ENCODE measurements at regions not wholly inside any gene's neighbourhood (a gene's known extent, or its start where the extent isn't known, plus 50 kb on each side); places are given as distances from the start of the nearest gene placed in this dataset.

DNA sequence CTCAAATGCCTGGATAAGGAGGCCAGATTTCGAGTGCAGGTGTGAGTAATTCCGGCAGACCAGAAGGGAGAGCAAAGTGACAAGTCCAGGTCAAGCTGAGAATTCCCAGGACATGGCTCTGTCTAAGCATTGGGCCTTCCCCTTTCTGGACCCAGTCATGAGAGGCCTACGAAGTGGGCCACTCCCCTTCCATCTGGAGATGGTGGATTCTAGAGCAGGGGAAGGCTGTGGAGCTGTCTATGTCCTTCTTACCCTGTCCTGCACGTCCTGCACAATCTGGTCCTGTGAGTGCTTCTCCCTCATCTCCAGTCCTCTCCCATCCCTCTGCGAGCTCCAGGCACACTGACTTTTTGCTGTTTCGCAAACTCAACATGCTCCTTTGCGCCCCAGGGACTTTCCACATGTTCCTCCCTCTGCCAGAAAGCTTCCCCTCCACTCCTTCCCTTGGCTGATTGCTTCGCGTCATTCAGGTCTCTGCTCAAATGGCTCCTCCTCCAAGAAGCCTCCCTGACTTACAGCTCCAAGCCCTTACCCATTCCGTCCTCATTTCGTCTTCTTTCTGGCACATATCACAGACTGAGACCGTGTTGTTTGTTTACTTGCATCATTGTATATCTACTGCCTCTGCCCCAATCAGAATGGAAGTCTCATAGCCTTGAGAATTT lies 193.2 kb downstream of the URI1 start:
- H3K27me3 ChIP-seq (ENCODE audit: control insufficient read depth in 4 of 4, insufficient read depth in 4 of 4, low read length in 3 of 4), result peaks cover 0 to 2% (median 0%) of the 10 kb centered on the region in 4 donors
- no peaks in the 10 kb centered on the region for H3K36me3 ChIP-seq (ENCODE audit: control insufficient read depth in 4 of 4, insufficient read depth in 3 of 4, low read depth in 1 of 4, low read length in 3 of 4)
- no peak for DNase-seq (ENCODE audit: low spot score)
- WGBS, result 73% methylated on average over 12 of the region's 12 CpGs
- no peaks in the 10 kb centered on the region for H3K4me1 ChIP-seq (ENCODE audit: control insufficient read depth in 4 of 4, insufficient read depth in 4 of 4, low read length in 3 of 4)
- peaks cover 0 to 3% (median 0%) of the 10 kb centered on the region in 4 donors for H3K9me3 ChIP-seq (ENCODE audit: control insufficient read depth in 4 of 4, low read length in 3 of 4)
- TF ChIP-seq YY1 (IDR thresholded peaks at IDR 0.05), result no peak
- H3K9ac ChIP-seq (ENCODE audit: low read depth in 1 of 2, low read length in 2 of 2), result no peak overlapping the region
- no peak overlapping the region for H3K4me3 ChIP-seq (ENCODE audit: low read depth in 1 of 3, low read length in 3 of 3)
- H3K27ac ChIP-seq (ENCODE audit: low read depth in 1 of 2, low read length in 2 of 2), result no peak overlapping the region

DNA sequence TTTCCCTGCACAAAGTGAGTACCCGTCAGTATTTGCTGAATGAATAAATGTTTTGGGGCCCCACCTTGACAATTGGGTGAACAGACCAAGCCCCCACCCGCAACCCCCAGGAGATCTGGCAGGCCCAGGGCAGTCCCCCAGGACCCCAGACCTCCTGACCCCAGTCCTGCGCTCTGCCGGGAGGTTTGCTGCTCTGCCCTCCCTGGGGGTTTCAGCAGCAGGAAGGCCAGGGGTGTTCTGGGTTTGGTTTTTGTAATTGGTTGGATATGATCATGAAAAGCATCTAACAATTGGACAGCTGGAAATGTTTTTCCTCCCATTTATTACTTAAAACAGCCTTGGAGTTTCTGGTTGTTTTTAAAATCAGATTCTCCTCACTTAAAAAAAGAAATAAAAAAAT lies 193.8 kb downstream of the URI1 start:
- Histone ChIP-seq H3K27ac (ENCODE audit: low read depth in 1 of 2, low read length in 2 of 2) (no peak overlapping the region), H3K36me3 (ENCODE audit: control insufficient read depth in 4 of 4, insufficient read depth in 3 of 4, low read depth in 1 of 4, low read length in 3 of 4) (no peaks in the 10 kb centered on the region), H3K4me3 (ENCODE audit: low read depth in 1 of 3, low read length in 3 of 3) (no peak overlapping the region), H3K4me1 (ENCODE audit: control insufficient read depth in 4 of 4, insufficient read depth in 4 of 4, low read length in 3 of 4) (no peaks in the 10 kb centered on the region), H3K9ac (ENCODE audit: low read depth in 1 of 2, low read length in 2 of 2) (no peak overlapping the region), H3K9me3 (ENCODE audit: control insufficient read depth in 4 of 4, low read length in 3 of 4) (peaks cover 0 to 3% (median 0%) of the 10 kb centered on the region in 4 donors), H3K27me3 (ENCODE audit: control insufficient read depth in 4 of 4, insufficient read depth in 4 of 4, low read length in 3 of 4) (peaks cover 0 to 2% (median 0%) of the 10 kb centered on the region in 4 donors)
- TF ChIP-seq, protein P1, sequence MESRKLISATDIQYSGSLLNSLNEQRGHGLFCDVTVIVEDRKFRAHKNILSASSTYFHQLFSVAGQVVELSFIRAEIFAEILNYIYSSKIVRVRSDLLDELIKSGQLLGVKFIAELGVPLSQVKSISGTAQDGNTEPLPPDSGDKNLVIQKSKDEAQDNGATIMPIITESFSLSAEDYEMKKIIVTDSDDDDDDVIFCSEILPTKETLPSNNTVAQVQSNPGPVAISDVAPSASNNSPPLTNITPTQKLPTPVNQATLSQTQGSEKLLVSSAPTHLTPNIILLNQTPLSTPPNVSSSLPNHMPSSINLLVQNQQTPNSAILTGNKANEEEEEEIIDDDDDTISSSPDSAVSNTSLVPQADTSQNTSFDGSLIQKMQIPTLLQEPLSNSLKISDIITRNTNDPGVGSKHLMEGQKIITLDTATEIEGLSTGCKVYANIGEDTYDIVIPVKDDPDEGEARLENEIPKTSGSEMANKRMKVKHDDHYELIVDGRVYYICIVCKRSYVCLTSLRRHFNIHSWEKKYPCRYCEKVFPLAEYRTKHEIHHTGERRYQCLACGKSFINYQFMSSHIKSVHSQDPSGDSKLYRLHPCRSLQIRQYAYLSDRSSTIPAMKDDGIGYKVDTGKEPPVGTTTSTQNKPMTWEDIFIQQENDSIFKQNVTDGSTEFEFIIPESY (IDR thresholded peaks at IDR 0.05), result no peak
- TF ChIP-seq HNF4A (conservative IDR thresholded peaks at IDR 0.05), result no peak
- TF ChIP-seq EGR1 (IDR thresholded peaks at IDR 0.05; ENCODE audit: low read depth in 2 of 2), result no peak
- TF ChIP-seq RAD21 (IDR thresholded peaks at IDR 0.05), result no peak
- no peak for TF ChIP-seq HNF4G (IDR thresholded peaks at IDR 0.05)
- TF ChIP-seq, protein P2, sequence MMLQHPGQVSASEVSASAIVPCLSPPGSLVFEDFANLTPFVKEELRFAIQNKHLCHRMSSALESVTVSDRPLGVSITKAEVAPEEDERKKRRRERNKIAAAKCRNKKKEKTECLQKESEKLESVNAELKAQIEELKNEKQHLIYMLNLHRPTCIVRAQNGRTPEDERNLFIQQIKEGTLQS (IDR thresholded peaks at IDR 0.05), result no peak
- TF ChIP-seq, protein P3, sequence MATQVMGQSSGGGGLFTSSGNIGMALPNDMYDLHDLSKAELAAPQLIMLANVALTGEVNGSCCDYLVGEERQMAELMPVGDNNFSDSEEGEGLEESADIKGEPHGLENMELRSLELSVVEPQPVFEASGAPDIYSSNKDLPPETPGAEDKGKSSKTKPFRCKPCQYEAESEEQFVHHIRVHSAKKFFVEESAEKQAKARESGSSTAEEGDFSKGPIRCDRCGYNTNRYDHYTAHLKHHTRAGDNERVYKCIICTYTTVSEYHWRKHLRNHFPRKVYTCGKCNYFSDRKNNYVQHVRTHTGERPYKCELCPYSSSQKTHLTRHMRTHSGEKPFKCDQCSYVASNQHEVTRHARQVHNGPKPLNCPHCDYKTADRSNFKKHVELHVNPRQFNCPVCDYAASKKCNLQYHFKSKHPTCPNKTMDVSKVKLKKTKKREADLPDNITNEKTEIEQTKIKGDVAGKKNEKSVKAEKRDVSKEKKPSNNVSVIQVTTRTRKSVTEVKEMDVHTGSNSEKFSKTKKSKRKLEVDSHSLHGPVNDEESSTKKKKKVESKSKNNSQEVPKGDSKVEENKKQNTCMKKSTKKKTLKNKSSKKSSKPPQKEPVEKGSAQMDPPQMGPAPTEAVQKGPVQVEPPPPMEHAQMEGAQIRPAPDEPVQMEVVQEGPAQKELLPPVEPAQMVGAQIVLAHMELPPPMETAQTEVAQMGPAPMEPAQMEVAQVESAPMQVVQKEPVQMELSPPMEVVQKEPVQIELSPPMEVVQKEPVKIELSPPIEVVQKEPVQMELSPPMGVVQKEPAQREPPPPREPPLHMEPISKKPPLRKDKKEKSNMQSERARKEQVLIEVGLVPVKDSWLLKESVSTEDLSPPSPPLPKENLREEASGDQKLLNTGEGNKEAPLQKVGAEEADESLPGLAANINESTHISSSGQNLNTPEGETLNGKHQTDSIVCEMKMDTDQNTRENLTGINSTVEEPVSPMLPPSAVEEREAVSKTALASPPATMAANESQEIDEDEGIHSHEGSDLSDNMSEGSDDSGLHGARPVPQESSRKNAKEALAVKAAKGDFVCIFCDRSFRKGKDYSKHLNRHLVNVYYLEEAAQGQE (IDR thresholded peaks at IDR 0.05), result no peak
- no peak for TF ChIP-seq YY1 (IDR thresholded peaks at IDR 0.05)
- DNase-seq (ENCODE audit: low spot score), result no peak
- 84% methylated on average over 4 of the region's 4 CpGs for WGBS

DNA sequence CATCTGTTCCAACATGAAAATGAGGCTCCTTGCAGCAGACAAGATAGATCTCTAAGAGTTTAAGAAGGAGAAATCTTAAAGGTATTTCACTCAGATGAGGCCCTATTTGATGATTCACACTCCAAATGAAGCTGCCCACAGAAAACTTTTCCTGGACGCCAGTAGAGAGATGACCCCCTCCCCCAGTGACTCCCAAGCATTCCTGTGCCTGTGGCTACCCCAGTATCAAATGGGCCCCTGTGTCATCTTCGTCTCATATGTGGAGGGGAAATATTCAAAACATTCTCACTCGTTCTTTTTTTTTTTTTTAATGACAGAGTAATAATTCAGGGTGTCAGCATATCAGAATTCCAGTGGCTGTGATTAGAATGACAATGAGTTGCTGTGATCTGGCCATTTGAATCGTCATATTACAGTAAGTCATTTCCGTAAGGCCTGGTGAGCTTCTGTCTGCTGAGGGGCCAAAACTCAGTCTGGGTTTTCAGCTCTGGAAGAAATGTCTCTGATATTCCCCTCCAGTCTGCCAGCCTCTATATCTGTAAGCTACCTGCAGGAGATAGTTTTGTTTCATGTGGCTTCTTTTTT lies 194.7 kb downstream of the URI1 start:
- H3K36me3 ChIP-seq (ENCODE audit: control insufficient read depth in 4 of 4, insufficient read depth in 3 of 4, low read depth in 1 of 4, low read length in 3 of 4), result no peaks in the 10 kb centered on the region
- H3K4me3 ChIP-seq (ENCODE audit: low read depth in 1 of 3, low read length in 3 of 3), result no peak overlapping the region
- H3K4me1 ChIP-seq (ENCODE audit: control insufficient read depth in 4 of 4, insufficient read depth in 4 of 4, low read length in 3 of 4), result no peaks in the 10 kb centered on the region
- H3K9ac ChIP-seq (ENCODE audit: low read depth in 1 of 2, low read length in 2 of 2), result no peak overlapping the region
- peaks cover 0 to 2% (median 0%) of the 10 kb centered on the region in 4 donors for H3K27me3 ChIP-seq (ENCODE audit: control insufficient read depth in 4 of 4, insufficient read depth in 4 of 4, low read length in 3 of 4)
- TF ChIP-seq TAF1 (conservative IDR thresholded peaks at IDR 0.05) (no peak), HNF4A (conservative IDR thresholded peaks at IDR 0.05) (no peak)
- WGBS, result 80% methylated on average over 5 of the region's 5 CpGs
- H3K9me3 ChIP-seq (ENCODE audit: control insufficient read depth in 4 of 4, low read length in 3 of 4), result peaks cover 0 to 3% (median 0%) of the 10 kb centered on the region in 4 donors
- no peak overlapping the region for H3K27ac ChIP-seq (ENCODE audit: low read depth in 1 of 2, low read length in 2 of 2)
- no peak for DNase-seq (ENCODE audit: low spot score)

Measured in liver (tissue), 7 donors.